ENCODE measurements at regions not wholly inside any gene's neighbourhood (a gene's known extent, or its start where the extent isn't known, plus 50 kb on each side); places are given as distances from the start of the nearest gene placed in this dataset.

GRCh38 chr6:71368284-71368683 lies 79.7 kb downstream of the OGFRL1 start:
- TF ChIP-seq, protein P1, sequence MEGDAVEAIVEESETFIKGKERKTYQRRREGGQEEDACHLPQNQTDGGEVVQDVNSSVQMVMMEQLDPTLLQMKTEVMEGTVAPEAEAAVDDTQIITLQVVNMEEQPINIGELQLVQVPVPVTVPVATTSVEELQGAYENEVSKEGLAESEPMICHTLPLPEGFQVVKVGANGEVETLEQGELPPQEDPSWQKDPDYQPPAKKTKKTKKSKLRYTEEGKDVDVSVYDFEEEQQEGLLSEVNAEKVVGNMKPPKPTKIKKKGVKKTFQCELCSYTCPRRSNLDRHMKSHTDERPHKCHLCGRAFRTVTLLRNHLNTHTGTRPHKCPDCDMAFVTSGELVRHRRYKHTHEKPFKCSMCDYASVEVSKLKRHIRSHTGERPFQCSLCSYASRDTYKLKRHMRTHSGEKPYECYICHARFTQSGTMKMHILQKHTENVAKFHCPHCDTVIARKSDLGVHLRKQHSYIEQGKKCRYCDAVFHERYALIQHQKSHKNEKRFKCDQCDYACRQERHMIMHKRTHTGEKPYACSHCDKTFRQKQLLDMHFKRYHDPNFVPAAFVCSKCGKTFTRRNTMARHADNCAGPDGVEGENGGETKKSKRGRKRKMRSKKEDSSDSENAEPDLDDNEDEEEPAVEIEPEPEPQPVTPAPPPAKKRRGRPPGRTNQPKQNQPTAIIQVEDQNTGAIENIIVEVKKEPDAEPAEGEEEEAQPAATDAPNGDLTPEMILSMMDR (IDR thresholded peaks at IDR 0.05) = no peak
- no peak for TF ChIP-seq EZH2 (IDR thresholded peaks at IDR 0.05; ENCODE audit: borderline replicate concordance, insufficient read depth, low read depth, low read length, poor library complexity, severe bottlenecking)
